ENCODE measurements at regions not wholly inside any gene's neighbourhood (a gene's known extent, or its start where the extent isn't known, plus 50 kb on each side); places are given as distances from the start of the nearest gene placed in this dataset.

- Histone ChIP-seq H3K9me3 (no peaks in the 10 kb centered on the region), H3K27me3 (no peaks in the 10 kb centered on the region), H3K4me3 (no peak overlapping the region), H3K4me1 (no peaks in the 10 kb centered on the region), H3K36me3 (no peaks in the 10 kb centered on the region), H3K27ac (no peak overlapping the region)
- DNase-seq: no peak
- intact Hi-C loops (cut with DNase I): no loop called here
- 41 to 65% methylated on average over 5 of the region's 5 CpGs for WGBS, 2 donors
- TF ChIP-seq EP300 (IDR thresholded peaks at IDR 0.05) (no peak), POLR2A (IDR thresholded peaks at IDR 0.05) (no peak), CTCF (IDR thresholded peaks at IDR 0.05) (no peak), POLR2AphosphoS5 (IDR thresholded peaks at IDR 0.05) (no peak)
Measured at GRCh38 chrX:20965270-20966044, 408.8 kb upstream of the CNKSR2 start.

- Histone ChIP-seq H3K27ac (no peak overlapping the region), H3K36me3 (no peaks in the 10 kb centered on the region), H3K27me3 (no peaks in the 10 kb centered on the region), H3K4me3 (no peak overlapping the region), H3K9me3 (no peaks in the 10 kb centered on the region), H3K4me1 (no peaks in the 10 kb centered on the region)
- intact Hi-C loops (cut with DNase I): no loop called here
- no peak for DNase-seq
- 85 to 88% methylated on average over 3 of the region's 3 CpGs for WGBS, 2 donors
- TF ChIP-seq POLR2A (IDR thresholded peaks at IDR 0.05) (no peak), EP300 (IDR thresholded peaks at IDR 0.05) (no peak), CTCF (IDR thresholded peaks at IDR 0.05) (no peak), POLR2AphosphoS5 (IDR thresholded peaks at IDR 0.05) (no peak)
Measured at GRCh38 chrX:20954014-20954413, 420.2 kb upstream of the CNKSR2 start.

GRCh38 chrX:20952180-20952579 lies 422.0 kb upstream of the CNKSR2 start:
- no peaks in the 10 kb centered on the region for H3K9me3 ChIP-seq
- H3K27ac ChIP-seq: no peak overlapping the region
- no peak overlapping the region for H3K4me3 ChIP-seq
- no peaks in the 10 kb centered on the region for H3K4me1 ChIP-seq
- DNase-seq: no peak
- intact Hi-C loops (cut with DNase I): no loop called here
- H3K27me3 ChIP-seq: no peaks in the 10 kb centered on the region
- no peaks in the 10 kb centered on the region for H3K36me3 ChIP-seq
- no peak for TF ChIP-seq EP300 (IDR thresholded peaks at IDR 0.05)
- TF ChIP-seq CTCF (IDR thresholded peaks at IDR 0.05): no peak
- no peak for TF ChIP-seq POLR2A (IDR thresholded peaks at IDR 0.05)
- no peak for TF ChIP-seq POLR2AphosphoS5 (IDR thresholded peaks at IDR 0.05)
- WGBS, 2 donors: 59 to 82% methylated on average over 3 of the region's 3 CpGs

DNA sequence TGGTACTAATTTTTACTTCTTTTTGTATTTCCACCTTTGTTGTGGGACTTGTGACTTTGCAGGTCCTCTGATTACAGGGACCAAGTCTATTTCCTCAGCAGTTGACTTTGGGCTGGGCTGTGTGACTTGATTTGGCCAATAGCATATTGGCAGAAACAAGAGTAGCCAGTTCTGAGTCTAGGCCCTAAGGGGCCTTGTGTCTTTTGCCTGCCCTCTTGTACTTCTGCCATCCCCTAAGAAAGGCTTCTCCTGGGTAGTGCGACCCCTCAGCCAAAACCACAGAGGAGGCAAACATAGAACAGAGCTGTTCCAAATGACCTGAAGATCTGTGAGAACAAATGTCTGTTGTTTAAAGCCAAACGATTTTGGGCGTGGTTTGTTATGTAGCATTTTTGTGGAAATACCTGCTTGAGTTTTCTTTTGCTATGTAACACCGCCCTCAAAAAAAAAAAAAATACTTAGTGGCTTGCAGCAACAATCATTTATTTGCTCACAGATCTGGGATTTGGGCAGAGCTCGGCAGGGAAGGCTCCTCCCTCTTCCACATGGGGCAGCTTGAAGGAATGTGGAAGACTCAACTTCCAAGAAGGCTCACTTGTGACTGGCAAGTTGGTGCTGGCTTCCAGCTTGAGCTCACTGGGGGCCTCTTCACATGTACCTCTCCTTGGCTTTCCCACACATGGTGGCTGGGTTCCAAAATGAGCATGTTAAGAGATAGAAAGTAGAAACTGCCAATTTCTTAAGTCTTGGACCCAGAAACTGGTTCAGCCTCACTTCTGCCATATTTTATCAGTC lies 423.0 kb upstream of the CNKSR2 start:
- DNase-seq: no peak
- Histone ChIP-seq H3K36me3 (no peaks in the 10 kb centered on the region), H3K4me1 (no peaks in the 10 kb centered on the region), H3K9me3 (no peaks in the 10 kb centered on the region), H3K4me3 (no peak overlapping the region), H3K27me3 (no peaks in the 10 kb centered on the region), H3K27ac (no peak overlapping the region)
- 30 to 68% methylated on average over 5 of the region's 5 CpGs for WGBS, 2 donors
- intact Hi-C loops (cut with DNase I): no loop called here
- TF ChIP-seq POLR2A (IDR thresholded peaks at IDR 0.05) (no peak), CTCF (IDR thresholded peaks at IDR 0.05) (no peak), POLR2AphosphoS5 (IDR thresholded peaks at IDR 0.05) (no peak), EP300 (IDR thresholded peaks at IDR 0.05) (no peak)

All from sigmoid colon (tissue), 6 donors.